BLaER1 (cell line): ENCODE measurements at regions not wholly inside any gene's neighbourhood (a gene's known extent, or its start where the extent isn't known, plus 50 kb on each side); places are given as distances from the start of the nearest gene placed in this dataset.

Experiments used
- H3K27ac ChIP-seq: shearing (Covaris generic); formaldehyde crosslinking; 2 replicates; pipeline ENCODE4 v1.8.1; 2022
- H3K27me3 ChIP-seq: shearing (Covaris generic); formaldehyde crosslinking; 2 replicates; pipeline ENCODE4 v1.8.1; 2022
- H3K36me3 ChIP-seq: shearing (Covaris generic); formaldehyde crosslinking; 2 replicates; pipeline ENCODE4 v1.8.1; 2022
- H3K4me1 ChIP-seq: shearing (Covaris generic); formaldehyde crosslinking; 2 replicates; pipeline ENCODE4 v1.8.1; 2022
- H3K4me2 ChIP-seq: shearing (Covaris generic); formaldehyde crosslinking; 2 replicates; pipeline ENCODE4 v1.8.1; 2022
- H3K4me3 ChIP-seq: shearing (Covaris generic); formaldehyde crosslinking; 2 replicates; pipeline ENCODE4 v1.8.1; 2022
- H3K9ac ChIP-seq: shearing (Covaris generic); formaldehyde crosslinking; 2 replicates; pipeline ENCODE4 v1.8.1; 2022
- H3K9me3 ChIP-seq: shearing (Covaris generic); formaldehyde crosslinking; 2 replicates; pipeline ENCODE4 v1.8.1; 2022
- H4K20me1 ChIP-seq: shearing (Covaris generic); formaldehyde crosslinking; 2 replicates; pipeline ENCODE4 v1.8.1; 2022
- Cebpa-rat ChIP-seq: shearing (Covaris generic); IDR thresholded peaks from 2 replicates; pipeline ENCODE4 v1.8.1; 2022

- Histone ChIP-seq H3K27me3 (no peaks in the 10 kb centered on the region), H3K4me3 (no peak overlapping the region), H3K36me3 (no peaks in the 10 kb centered on the region), H3K4me1 (peaks cover 23% of the 10 kb centered on the region), H3K9ac (no peak overlapping the region), H4K20me1 (no peaks in the 10 kb centered on the region), H3K4me2 (peak overlapping the region; percentile 58), H3K27ac (no peak overlapping the region), H3K9me3 (peaks cover 6% of the 10 kb centered on the region; the same call in 1 of the 2 replicates)
- no peak for TF ChIP-seq Cebpa-rat
These were observed 356.3 kb downstream of the HAPSTR1 start for GRCh38 chr16:9447699-9448098.

DNA sequence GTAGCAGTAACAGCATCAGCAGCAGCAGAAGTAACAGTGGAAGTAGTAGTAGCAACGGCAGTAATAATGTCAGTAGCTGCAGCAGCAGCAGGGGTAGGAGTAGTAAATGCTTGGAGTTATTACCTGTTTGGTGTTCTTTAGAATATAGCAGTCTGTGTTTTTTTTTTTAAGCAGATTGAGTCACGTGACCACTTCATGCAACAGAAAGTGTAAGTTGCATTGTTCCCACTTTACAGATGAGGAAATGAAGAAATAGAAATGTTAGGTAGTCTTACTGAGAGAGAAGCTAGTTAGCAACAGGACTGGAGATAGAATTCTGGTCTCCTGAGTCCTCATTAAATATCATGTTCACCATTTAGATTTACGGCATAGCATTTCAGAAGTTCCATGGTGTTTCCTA, 358.2 kb downstream of the HAPSTR1 start:
- H3K36me3 ChIP-seq = no peaks in the 10 kb centered on the region
- H4K20me1 ChIP-seq = no peaks in the 10 kb centered on the region
- TF ChIP-seq Cebpa-rat = no peak
- peaks cover 6% of the 10 kb centered on the region; the same call in 1 of the 2 replicates for H3K9me3 ChIP-seq
- peaks cover 23% of the 10 kb centered on the region for H3K4me1 ChIP-seq
- H3K9ac ChIP-seq = no peak overlapping the region
- no peak overlapping the region for H3K4me2 ChIP-seq
- H3K27me3 ChIP-seq = no peaks in the 10 kb centered on the region
- no peak overlapping the region for H3K4me3 ChIP-seq
- no peak overlapping the region for H3K27ac ChIP-seq

GRCh38 chr16:9457215-9457614, 365.8 kb downstream of the HAPSTR1 start:
- no peak overlapping the region for H3K27ac ChIP-seq
- no peaks in the 10 kb centered on the region for H4K20me1 ChIP-seq
- no peak for TF ChIP-seq Cebpa-rat
- H3K9me3 ChIP-seq = no peaks in the 10 kb centered on the region; the same call in 1 of the 2 replicates
- H3K36me3 ChIP-seq = no peaks in the 10 kb centered on the region
- H3K27me3 ChIP-seq = no peaks in the 10 kb centered on the region
- peaks cover 13% of the 10 kb centered on the region for H3K4me1 ChIP-seq
- no peak overlapping the region for H3K4me3 ChIP-seq
- no peak overlapping the region for H3K4me2 ChIP-seq
- no peak overlapping the region for H3K9ac ChIP-seq

- no peaks in the 10 kb centered on the region for H4K20me1 ChIP-seq
- no peak for TF ChIP-seq Cebpa-rat
These were observed 367.4 kb downstream of the HAPSTR1 start for GRCh38 chr16:9458816-9459215.

DNA sequence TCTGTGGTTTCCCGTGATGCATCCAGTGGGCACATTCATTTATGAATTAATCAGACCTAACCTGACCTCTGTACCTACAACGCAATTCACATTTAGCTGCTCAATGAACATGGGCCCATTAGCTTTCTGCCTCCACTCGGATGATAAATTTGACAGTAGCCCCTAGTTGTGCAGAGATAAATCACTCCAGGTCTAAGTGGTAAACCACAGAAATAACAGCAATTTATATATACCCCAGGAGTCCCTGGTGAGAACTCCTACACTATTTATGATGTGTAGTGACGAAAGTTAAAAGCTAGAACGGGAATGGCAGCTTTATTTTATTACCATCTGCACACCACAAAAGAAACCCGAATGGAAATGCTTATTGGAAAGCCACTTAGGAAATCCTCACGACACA, 371.5 kb downstream of the HAPSTR1 start:
- H3K4me2 ChIP-seq = peak overlapping the region; percentile 56
- H3K4me3 ChIP-seq = no peak overlapping the region
- no peaks in the 10 kb centered on the region for H3K36me3 ChIP-seq
- H3K9ac ChIP-seq = no peak overlapping the region
- no peak overlapping the region for H3K27ac ChIP-seq
- no peaks in the 10 kb centered on the region for H3K9me3 ChIP-seq
- H4K20me1 ChIP-seq = no peaks in the 10 kb centered on the region
- peaks cover 29% of the 10 kb centered on the region for H3K4me1 ChIP-seq
- TF ChIP-seq Cebpa-rat = no peak
- no peaks in the 10 kb centered on the region for H3K27me3 ChIP-seq

More at GRCh38 chr16:9458816-9459215, 367.4 kb downstream of the HAPSTR1 start:
- Histone ChIP-seq H3K27me3 (no peaks in the 10 kb centered on the region), H3K4me3 (no peak overlapping the region), H3K9me3 (no peaks in the 10 kb centered on the region; the same call in 1 of the 2 replicates), H3K9ac (no peak overlapping the region), H3K4me1 (peaks cover 25% of the 10 kb centered on the region), H3K4me2 (no peak overlapping the region), H3K27ac (no peak overlapping the region), H3K36me3 (no peaks in the 10 kb centered on the region)

- no peak for TF ChIP-seq Cebpa-rat
- Histone ChIP-seq H3K4me3 (no peak overlapping the region), H3K27ac (no peak overlapping the region), H3K4me2 (peak overlapping the region; percentile 56), H3K36me3 (no peaks in the 10 kb centered on the region), H4K20me1 (no peaks in the 10 kb centered on the region), H3K9me3 (no peaks in the 10 kb centered on the region), H3K27me3 (no peaks in the 10 kb centered on the region), H3K9ac (no peak overlapping the region), H3K4me1 (peaks cover 29% of the 10 kb centered on the region)
These were observed 372.0 kb downstream of the HAPSTR1 start for GRCh38 chr16:9463461-9463860.

- Histone ChIP-seq H3K4me1 (peaks cover 28% of the 10 kb centered on the region), H3K4me3 (no peak overlapping the region), H3K9ac (no peak overlapping the region), H3K9me3 (peaks cover 11% of the 10 kb centered on the region; the same call in 1 of the 2 replicates), H3K4me2 (no peak overlapping the region), H3K27ac (no peak overlapping the region), H3K36me3 (no peaks in the 10 kb centered on the region), H3K27me3 (no peaks in the 10 kb centered on the region), H4K20me1 (no peaks in the 10 kb centered on the region)
- TF ChIP-seq Cebpa-rat = no peak
These were observed 373.7 kb downstream of the HAPSTR1 start for GRCh38 chr16:9465161-9465560.

GRCh38 chr16:9469512-9469911, 378.1 kb downstream of the HAPSTR1 start:
- Histone ChIP-seq H3K27ac (no peak overlapping the region), H3K4me2 (no peak overlapping the region), H3K4me3 (no peak overlapping the region), H3K9me3 (peaks cover 11% of the 10 kb centered on the region; the same call in 1 of the 2 replicates), H3K27me3 (no peaks in the 10 kb centered on the region), H4K20me1 (no peaks in the 10 kb centered on the region), H3K9ac (no peak overlapping the region), H3K4me1 (no peaks in the 10 kb centered on the region), H3K36me3 (no peaks in the 10 kb centered on the region)
- TF ChIP-seq Cebpa-rat = no peak

DNA sequence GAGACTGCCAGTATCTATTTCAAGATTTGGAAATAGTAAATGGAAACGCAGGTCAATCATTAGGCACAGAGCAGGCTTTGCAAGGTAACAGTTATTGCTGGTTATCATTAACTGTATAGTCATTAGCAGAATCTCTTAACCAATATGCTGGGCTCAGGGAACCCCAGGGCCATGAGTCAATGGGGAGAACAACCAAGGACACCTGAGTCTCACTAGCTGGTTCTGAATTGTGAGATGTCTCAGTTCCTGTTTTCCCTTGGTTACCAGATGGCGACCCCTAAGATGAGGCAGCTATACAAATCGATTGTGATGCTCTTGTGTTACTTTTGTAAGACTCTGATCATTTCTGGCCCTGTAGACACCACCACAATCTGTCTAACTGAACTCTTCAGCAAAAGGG, 385.3 kb downstream of the HAPSTR1 start:
- no peaks in the 10 kb centered on the region for H3K27me3 ChIP-seq
- H3K4me3 ChIP-seq = no peak overlapping the region
- H4K20me1 ChIP-seq = no peaks in the 10 kb centered on the region
- H3K9me3 ChIP-seq = no peaks in the 10 kb centered on the region
- no peaks in the 10 kb centered on the region for H3K36me3 ChIP-seq
- TF ChIP-seq Cebpa-rat = no peak
- H3K9ac ChIP-seq = no peak overlapping the region
- H3K4me2 ChIP-seq = no peak overlapping the region
- H3K27ac ChIP-seq = no peak overlapping the region
- no peaks in the 10 kb centered on the region for H3K4me1 ChIP-seq

DNA sequence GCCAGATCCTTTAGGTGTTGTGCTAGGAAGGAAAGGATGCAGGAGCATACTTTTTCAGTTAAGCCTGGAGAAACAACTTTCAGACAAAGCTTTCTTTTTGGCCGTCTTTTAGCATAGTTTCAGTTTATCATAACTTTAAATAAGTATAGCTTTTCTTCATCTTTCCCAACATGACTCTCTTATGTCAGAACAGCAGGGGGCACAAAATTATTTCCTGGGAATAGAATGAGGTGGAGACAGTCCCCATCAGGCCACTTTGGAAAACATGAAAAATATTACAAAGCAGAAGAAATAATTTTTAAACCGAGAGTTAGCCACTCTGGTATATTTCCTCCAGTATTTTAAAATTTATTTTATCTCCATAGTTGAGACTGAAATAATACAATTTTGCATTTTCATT, 387.6 kb downstream of the HAPSTR1 start:
- TF ChIP-seq Cebpa-rat = no peak
- no peak overlapping the region for H3K9ac ChIP-seq
- no peaks in the 10 kb centered on the region for H3K4me1 ChIP-seq
- H3K36me3 ChIP-seq = no peaks in the 10 kb centered on the region
- H3K4me2 ChIP-seq = no peak overlapping the region
- H4K20me1 ChIP-seq = no peaks in the 10 kb centered on the region
- H3K9me3 ChIP-seq = no peaks in the 10 kb centered on the region
- H3K27ac ChIP-seq = no peak overlapping the region
- H3K27me3 ChIP-seq = no peaks in the 10 kb centered on the region
- no peak overlapping the region for H3K4me3 ChIP-seq

GRCh38 chr16:9480503-9480902, 389.1 kb downstream of the HAPSTR1 start:
- Histone ChIP-seq H4K20me1 (no peaks in the 10 kb centered on the region), H3K27me3 (no peaks in the 10 kb centered on the region)
- no peak for TF ChIP-seq Cebpa-rat

More at GRCh38 chr16:9480503-9480902, 389.1 kb downstream of the HAPSTR1 start:
- H3K36me3 ChIP-seq = no peaks in the 10 kb centered on the region
- H3K4me1 ChIP-seq = peaks cover 10% of the 10 kb centered on the region
- no peak overlapping the region for H3K4me2 ChIP-seq
- H3K9ac ChIP-seq = no peak overlapping the region
- no peaks in the 10 kb centered on the region for H3K9me3 ChIP-seq
- no peak overlapping the region for H3K27ac ChIP-seq
- H3K4me3 ChIP-seq = no peak overlapping the region
